GM18507 (cell line): ENCODE measurements at regions not wholly inside any gene's neighbourhood (a gene's known extent, or its start where the extent isn't known, plus 50 kb on each side); places are given as distances from the start of the nearest gene placed in this dataset.
"Not testable (repeated sequence)": the region's sequence is repeated elsewhere in the genome, so short reads cannot be mapped to it uniquely, and the experiment has no call there.

Source experiments
- DNase-seq: peaks from one replicate; pipeline ENCODE4 v3.0.0; 2011; ENCODE audit warnings: low read depth; ENCODE audit not compliant: insufficient read length; ENCODE audit errors: extremely low spot score
- FAIRE-seq: peaks from 2 replicates; lab custom pipeline; 2011; peaks lifted over from hg19 to GRCh38; lab: Jason Lieb, UNC

DNA sequence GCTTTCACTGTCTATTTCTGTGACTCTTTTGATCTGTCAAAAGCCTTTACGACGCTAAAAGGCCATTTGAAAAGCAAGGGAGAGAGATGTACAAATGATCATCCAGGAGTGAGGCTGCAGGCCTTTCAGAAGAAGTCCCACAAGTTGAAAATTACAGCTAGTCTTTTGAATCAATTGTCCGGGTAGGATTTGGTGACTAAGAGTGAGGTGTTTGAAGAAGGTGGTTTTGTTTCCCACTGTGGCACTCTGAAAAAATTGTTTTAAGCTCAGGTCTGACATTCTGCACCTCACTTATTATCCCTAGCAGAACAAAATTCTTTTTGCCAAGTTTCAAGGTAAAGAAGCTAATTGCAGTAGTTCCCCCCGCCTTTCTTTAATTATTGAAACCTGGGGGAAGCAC lies 50.8 kb upstream of the TMEM108 start:
- DNase-seq (no peak), FAIRE-seq (no peak)

GRCh38 chr3:132984181-132984580 lies 54.0 kb upstream of the TMEM108 start:
- no peak for FAIRE-seq
- DNase-seq, result no peak

DNA sequence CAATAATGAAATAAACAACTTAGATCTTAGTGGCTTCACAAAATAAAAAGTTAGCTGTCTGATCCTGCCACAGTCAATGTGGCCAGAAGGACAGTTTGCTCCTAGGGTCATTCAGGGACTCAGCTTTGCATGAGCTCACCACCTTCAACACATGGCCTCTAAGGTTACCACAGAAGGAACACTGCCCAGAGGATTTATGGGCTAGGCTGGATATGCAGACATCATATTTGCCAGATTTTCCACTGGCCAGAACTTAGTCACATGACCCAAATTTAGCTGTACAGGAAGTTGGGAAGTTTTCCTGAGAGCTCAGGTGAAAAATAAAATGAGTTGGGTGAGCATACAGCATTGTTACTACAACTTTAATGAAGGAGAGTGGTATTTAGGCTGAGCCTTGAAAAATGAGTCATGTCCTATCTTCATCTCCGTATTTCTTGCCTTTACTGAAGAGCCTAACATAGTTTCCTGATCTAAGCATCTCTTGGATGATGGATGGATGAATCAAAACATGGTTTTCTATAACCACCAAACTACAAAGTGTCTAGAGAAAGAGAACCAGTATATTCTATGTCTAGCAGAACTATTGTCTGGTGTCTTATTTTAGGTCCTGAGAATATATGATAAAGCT lies 54.9 kb upstream of the TMEM108 start:
- FAIRE-seq, result no peak

GRCh38 chr3:132981719-132982118 lies 56.5 kb upstream of the TMEM108 start:
- FAIRE-seq (no peak), DNase-seq (no peak)

More for the DNA sequence above, 54.9 kb upstream of the TMEM108 start:
- DNase-seq, result no peak

GRCh38 chr3:132980102-132980501 lies 58.1 kb upstream of the TMEM108 start:
- DNase-seq, result no peak
- FAIRE-seq, result no peak

DNA sequence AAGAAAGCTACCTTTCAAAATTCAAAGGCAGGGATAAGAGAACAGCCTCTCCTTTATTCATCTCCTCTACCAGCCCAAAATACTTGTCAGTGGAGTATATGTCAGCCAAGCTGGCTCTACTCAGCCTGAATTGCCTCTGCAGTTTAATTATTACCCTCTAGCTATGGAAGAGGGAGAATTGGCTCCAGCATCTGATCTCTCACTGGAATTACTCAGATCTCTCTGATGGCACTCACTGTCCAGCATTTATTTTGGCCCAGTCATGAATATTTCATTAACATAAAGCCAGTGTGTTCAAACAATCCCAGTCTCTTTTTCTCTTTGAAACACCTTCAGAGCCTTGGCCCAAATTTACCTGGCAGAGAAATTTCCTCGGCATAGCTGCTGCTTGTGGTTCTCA lies 58.6 kb upstream of the TMEM108 start:
- FAIRE-seq (no peak), DNase-seq (no peak)

DNA sequence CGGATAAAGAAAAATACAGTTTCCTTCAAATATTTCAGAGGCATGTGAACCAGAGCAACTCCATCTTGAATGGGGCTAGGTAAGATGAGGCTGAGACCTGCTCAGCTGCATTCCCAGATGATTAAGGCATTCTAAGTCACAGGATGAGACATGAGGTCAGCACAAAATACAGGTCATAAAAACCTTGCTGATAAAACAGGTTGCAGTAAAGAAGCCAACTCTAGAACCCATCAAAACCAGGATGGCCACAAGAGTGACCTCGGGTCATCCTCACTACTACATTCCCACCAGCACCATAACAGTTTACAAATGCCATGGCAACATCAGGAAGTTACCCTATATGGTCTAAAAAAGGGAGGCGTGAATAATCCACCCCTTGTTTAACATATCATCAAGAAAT lies 59.2 kb upstream of the TMEM108 start:
- FAIRE-seq, DNase-seq: not testable (repeated sequence)

DNA sequence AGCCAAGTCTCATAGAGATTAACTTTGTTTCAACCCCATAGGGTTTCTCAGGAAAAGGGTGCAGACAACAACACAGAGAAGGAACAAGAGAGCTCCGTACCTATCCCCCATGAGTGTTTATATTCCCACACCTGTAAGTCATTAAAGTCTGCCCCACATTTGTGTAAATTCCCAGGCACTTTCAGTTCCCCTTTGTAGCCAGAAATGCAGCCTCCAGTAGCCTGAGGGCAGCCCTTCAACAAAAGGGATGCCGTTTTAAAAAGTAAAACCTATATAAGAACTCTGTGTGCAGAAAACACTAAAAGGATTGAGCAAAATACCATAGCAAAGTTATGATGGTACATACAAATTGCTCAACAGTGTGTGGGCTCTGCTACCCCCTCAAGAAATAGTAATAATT lies 59.7 kb upstream of the TMEM108 start:
- no peak for FAIRE-seq
- no peak for DNase-seq

DNA sequence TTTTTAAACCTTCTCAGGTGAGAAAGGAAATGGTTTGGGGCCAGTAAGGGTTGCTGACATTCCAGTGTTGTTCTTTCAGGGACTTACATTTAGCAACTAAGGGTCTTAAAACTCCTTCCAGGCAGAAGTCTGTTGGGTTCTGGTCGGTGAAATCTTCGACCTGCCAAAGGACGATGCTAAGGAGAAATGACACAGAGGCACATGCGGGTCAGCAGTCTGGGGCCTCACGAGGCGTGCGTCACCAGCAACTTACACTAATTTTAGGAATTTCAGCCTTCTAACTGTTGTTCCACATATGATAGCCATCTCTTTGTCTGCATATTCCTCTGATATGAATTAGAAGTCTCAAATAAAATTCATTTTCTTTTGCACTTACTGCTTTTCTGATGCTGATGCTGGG lies 64.1 kb upstream of the TMEM108 start:
- no peak for DNase-seq
- no peak for FAIRE-seq

DNA sequence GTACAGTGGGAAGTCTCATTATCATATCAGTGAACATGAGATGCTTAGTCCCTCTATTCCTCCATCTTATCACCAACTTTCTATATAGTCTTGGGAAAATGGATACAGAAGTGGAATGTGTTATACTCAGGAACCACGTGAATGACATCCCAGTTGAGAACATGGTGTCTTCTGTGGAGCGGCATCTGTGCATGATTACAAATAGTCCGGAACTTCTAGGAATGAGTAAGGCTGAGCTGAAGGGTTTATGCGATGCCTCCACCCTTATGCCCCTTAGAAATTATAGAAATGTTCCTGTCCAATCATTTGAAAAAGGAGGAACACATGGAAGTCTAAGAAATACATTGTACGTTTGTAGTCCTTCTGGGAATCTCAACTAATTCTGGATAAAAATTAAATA lies 64.8 kb upstream of the TMEM108 start:
- FAIRE-seq (no peak), DNase-seq (no peak)

- DNase-seq, result no peak
Observed at GRCh38 chr3:132972333-132972732, 65.9 kb upstream of the TMEM108 start.

GRCh38 chr3:132966374-132966773 lies 71.8 kb upstream of the TMEM108 start:
- no peak for DNase-seq
- FAIRE-seq, result no peak

More at GRCh38 chr3:132972333-132972732, 65.9 kb upstream of the TMEM108 start:
- FAIRE-seq, result no peak

DNA sequence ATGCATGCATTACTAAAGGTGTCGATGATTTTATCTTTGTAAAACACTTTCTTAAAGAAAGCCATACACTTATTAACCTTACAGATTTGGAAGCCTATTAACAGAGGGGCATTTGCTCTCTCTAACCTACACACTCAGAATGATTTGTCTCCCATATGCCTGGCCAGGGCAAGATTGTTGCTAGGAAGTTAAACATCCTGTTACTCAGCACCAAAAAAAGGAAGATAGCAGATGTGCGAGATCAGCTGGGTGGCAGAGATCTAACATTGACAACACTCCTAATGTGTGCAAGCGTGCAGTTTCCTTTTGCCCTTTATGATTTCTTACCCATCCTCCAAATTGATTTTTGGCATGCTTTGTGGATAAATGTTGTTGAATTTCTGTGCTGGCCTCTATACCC lies 73.9 kb upstream of the TMEM108 start:
- FAIRE-seq (no peak), DNase-seq (no peak)

DNA sequence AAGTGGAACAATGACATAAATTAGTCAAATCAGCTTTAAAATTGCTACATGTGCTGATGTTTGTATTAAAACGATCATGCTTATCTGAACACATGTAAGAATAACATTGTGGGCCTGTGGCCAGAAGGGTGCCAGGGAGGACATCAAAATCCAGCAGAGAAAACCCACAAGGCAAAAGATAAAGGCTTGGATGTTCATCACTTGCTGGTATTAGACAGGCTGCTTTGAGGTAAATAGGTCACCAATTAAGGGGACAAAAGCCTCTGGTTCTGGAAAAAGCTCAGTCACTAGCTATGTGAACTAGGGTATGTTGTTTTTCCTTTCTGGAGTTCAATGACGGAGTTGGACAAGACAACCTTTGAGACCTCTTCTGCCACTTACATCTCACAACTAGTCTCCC lies 74.4 kb upstream of the TMEM108 start:
- DNase-seq (no peak), FAIRE-seq (no peak)

DNA sequence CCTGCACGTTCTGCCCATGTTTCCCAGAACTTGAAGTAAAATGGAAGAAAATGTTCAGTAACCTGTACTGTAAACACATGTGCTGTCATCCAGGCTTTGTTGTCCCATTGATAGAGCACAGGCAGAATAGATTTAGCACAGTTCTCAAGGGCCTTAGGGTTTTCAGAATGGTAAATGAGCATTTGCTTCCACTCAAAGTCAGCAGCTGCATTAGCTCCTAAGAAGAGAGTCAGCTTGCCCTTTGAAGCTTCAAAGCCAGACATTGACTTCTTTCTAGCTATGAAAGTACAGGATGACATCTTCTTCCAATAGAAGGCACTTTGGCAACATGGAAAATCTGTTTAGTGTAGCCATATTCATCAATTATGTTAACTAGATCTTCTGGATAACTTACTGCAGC lies 76.2 kb upstream of the TMEM108 start:
- DNase-seq (no peak), FAIRE-seq (no peak)

- DNase-seq (no peak), FAIRE-seq (no peak)
Observed at GRCh38 chr3:132953683-132954082, 84.5 kb upstream of the TMEM108 start.

GRCh38 chr3:132927896-132928295 lies 110.3 kb upstream of the TMEM108 start:
- DNase-seq, result no peak
- FAIRE-seq, result no peak

DNA sequence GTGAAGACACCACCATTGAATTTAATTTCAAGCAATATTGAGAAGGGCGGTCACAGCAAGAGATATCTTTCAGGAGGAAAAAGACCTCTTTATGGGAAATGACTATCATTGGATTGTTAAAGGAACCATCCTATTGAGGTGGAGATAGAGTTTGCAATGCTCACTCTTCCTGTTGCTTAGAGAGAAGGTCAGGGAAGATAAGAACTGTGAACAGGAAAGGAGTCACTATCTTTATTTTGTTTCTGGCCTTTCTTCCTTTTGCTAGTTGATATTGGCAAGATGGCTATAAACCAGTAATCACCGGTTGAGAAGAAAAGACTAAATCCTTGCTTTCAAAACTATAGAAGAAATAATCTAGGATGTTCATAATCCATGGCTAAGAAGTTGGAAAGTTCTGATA lies 112.1 kb upstream of the TMEM108 start:
- DNase-seq (no peak), FAIRE-seq (no peak)

DNA sequence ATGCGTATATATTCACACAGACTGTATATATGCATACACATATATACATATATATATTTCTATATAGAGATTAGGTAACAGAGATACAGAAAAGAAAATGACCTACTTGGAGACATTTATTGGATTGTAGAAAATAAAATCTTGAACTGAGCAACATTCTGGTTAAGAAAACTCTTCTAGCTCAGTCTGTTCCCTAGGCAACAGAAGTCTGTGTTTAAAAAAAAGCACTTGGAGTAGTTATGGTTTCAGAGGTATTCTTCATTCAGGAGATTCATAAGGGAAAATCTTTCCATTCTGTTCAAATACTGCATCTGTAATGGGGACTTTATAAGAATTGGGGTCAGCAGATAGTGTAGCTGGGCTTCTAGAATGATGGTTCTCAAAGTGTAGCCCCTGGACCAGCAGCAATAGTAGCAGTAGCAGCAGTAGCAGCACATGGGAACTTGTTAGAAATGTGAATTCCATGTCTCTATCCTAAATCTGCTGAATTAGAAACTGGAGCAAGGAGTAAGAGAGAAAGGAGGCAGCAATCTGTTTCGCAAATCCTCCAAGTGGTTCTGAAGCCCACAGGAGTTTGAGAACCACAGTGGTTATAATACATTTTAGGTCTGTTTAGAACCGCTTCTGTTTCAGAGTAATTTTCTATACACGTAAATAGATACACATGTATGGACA lies 112.8 kb upstream of the TMEM108 start:
- FAIRE-seq, result no peak
- no peak for DNase-seq

- DNase-seq, result no peak
- no peak for FAIRE-seq
Observed at GRCh38 chr3:132916096-132916495, 122.1 kb upstream of the TMEM108 start.

GRCh38 chr3:132912416-132912753 lies 125.8 kb upstream of the TMEM108 start:
- FAIRE-seq (no peak), DNase-seq (no peak)
